HepG2 (cell line): ENCODE measurements at regions not wholly inside any gene's neighbourhood (a gene's known extent, or its start where the extent isn't known, plus 50 kb on each side); places are given as distances from the start of the nearest gene placed in this dataset.

Experiments used
- BCL3 ChIP-seq: sonication (generic); formaldehyde crosslinking; IDR thresholded peaks from 2 replicates; pipeline ENCODE4 v1.5.1; 2020; ENCODE audit warnings: mild to moderate bottlenecking, missing genetic modification reagents, moderate library complexity
- CTCF ChIP-seq: sonication (generic); formaldehyde crosslinking; IDR thresholded peaks from 2 replicates; pipeline ENCODE4 v1.5.0; 2020; ENCODE audit warnings: mild to moderate bottlenecking, missing genetic modification reagents, moderate library complexity
- EP300 ChIP-seq, 3 experiments: sonication (generic) in 1 of 3; formaldehyde crosslinking in 1 of 3; IDR thresholded peaks; 2 replicates each; pipeline versions ENCODE4 v1.5.1 to v1.6.1; 2011 to 2020; ENCODE audit warnings: low read depth in 2 of 3, low read length in 2 of 3, borderline replicate concordance in 1 of 3, improper control_type of control experiment in 1 of 3, mild to moderate bottlenecking in 1 of 3, missing genetic modification reagents in 1 of 3, moderate library complexity in 1 of 3
- GABPA ChIP-seq, 2 experiments: IDR thresholded peaks; 2 replicates each; pipeline ENCODE4 v1.6.1; 2011 to 2016; ENCODE audit warnings: low read depth in 2 of 2, low read length in 1 of 2, missing biosample characterization in 1 of 2, missing genetic modification characterization in 1 of 2
- GLI4 ChIP-seq: sonication (generic); formaldehyde crosslinking; IDR thresholded peaks from 2 replicates; pipeline ENCODE4 v1.5.1; 2020; ENCODE audit warnings: missing genetic modification reagents, mild to moderate bottlenecking, moderate library complexity, borderline replicate concordance
- IKZF1 ChIP-seq: fragments of 450-650 bp; IDR thresholded peaks from 2 replicates; pipeline ENCODE4 v1.7.1; 2016
- JUNB ChIP-seq: sonication (generic); formaldehyde crosslinking; IDR thresholded peaks from 2 replicates; pipeline ENCODE4 v1.8.0; 2022; ENCODE audit warnings: missing genetic modification reagents, mild to moderate bottlenecking, borderline replicate concordance
- PHF8 ChIP-seq: sonication (generic); formaldehyde crosslinking; IDR thresholded peaks from 2 replicates; pipeline ENCODE4 v1.5.0; 2020; ENCODE audit warnings: missing genetic modification reagents
- RFX5 ChIP-seq: IDR thresholded peaks from 2 replicates; pipeline ENCODE4 v1.6.1; 2011; ENCODE audit warnings: low read depth, low read length, improper control_type of control experiment
- SUZ12 ChIP-seq: fragments of 150-350 bp; IDR thresholded peaks from 2 replicates; pipeline ENCODE4 v1.6.1; 2014; ENCODE audit warnings: low read depth, low read length
- USF2 ChIP-seq, 2 experiments: sonication (generic) in 1 of 2; formaldehyde crosslinking in 1 of 2; IDR thresholded peaks; 2 replicates each; pipeline versions ENCODE4 v1.5.1 to v1.6.1; 2011 to 2020; ENCODE audit warnings: borderline replicate concordance in 1 of 2, low read depth in 1 of 2, low read length in 1 of 2, mild to moderate bottlenecking in 1 of 2, missing genetic modification reagents in 1 of 2, moderate library complexity in 1 of 2
- ZKSCAN8 ChIP-seq: IDR thresholded peaks from 2 replicates; pipeline ENCODE4 v1.6.1; 2016; ENCODE audit warnings: borderline replicate concordance, missing genetic modification reagents, missing compliant biosample characterization
- ZNF883 ChIP-seq: sonication (generic); formaldehyde crosslinking; IDR thresholded peaks from 2 replicates; pipeline ENCODE4 v1.5.1; 2020; ENCODE audit warnings: mild to moderate bottlenecking, missing genetic modification reagents; ENCODE audit errors: not compliant biosample characterization

- TF ChIP-seq ZKSCAN8, result no peak
- TF ChIP-seq GLI4 (CRISPR knock-in tag), result no peak
- TF ChIP-seq PHF8 (CRISPR knock-in tag), result no peak
- TF ChIP-seq ZNF883 (CRISPR knock-in tag), result no peak
- no peak for TF ChIP-seq IKZF1
- no peak for TF ChIP-seq CTCF (CRISPR knock-in tag)
- no peak for TF ChIP-seq GABPA (IDR thresholded peaks at IDR 0.05; ENCODE audit: low read depth, low read length)
- no peak for TF ChIP-seq GABPA (CRISPR knock-in tag; IDR thresholded peaks at IDR 0.05; ENCODE audit: low read depth)
- no peak for TF ChIP-seq SUZ12
- no peak for TF ChIP-seq EP300 (IDR thresholded peaks at IDR 0.05; ENCODE audit: low read depth in 2 of 2, low read length in 2 of 2)
- TF ChIP-seq EP300 (CRISPR knock-in tag; IDR thresholded peaks at IDR 0.05; ENCODE audit: borderline replicate concordance), result no peak
- no peak for TF ChIP-seq RFX5
- TF ChIP-seq JUNB, result no peak
- TF ChIP-seq USF2 (IDR thresholded peaks at IDR 0.05; ENCODE audit: low read depth, low read length), result no peak
- TF ChIP-seq USF2 (CRISPR knock-in tag; IDR thresholded peaks at IDR 0.05; ENCODE audit: borderline replicate concordance), result no peak
- TF ChIP-seq BCL3 (CRISPR knock-in tag), result no peak
Observed at GRCh38 chr16:86747761-86748160, 169.4 kb downstream of the FOXL1 start.
